ENCODE measurements at regions not wholly inside any gene's neighbourhood (a gene's known extent, or its start where the extent isn't known, plus 50 kb on each side); places are given as distances from the start of the nearest gene placed in this dataset.

DNA sequence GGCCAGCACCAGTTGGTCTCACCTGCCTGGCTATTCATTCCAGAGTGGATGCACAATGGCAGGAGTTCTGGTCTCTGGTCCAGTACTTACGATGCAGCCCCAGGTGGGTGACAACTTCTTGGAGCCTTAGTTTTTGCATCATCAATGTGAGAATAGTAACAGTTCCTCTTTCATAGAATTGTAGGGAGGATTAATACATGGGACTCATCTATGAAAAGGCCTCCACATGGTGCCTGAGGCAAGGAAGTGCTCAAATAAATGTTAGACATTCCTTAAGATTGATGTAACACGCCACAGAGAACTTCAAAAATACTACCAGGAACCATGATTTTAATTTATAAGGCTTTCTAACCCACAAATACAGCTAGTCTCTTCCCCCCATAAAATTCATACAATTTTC is 120.1 kb upstream of the CHST15 start:
- H3K27ac Mint-ChIP-seq (ENCODE audit: unreplicated experiment): no peak overlapping the region
- H3K9me3 Mint-ChIP-seq (ENCODE audit: low read depth): peaks cover 7% of the 10 kb centered on the region
- TF ChIP-seq, protein P1, sequence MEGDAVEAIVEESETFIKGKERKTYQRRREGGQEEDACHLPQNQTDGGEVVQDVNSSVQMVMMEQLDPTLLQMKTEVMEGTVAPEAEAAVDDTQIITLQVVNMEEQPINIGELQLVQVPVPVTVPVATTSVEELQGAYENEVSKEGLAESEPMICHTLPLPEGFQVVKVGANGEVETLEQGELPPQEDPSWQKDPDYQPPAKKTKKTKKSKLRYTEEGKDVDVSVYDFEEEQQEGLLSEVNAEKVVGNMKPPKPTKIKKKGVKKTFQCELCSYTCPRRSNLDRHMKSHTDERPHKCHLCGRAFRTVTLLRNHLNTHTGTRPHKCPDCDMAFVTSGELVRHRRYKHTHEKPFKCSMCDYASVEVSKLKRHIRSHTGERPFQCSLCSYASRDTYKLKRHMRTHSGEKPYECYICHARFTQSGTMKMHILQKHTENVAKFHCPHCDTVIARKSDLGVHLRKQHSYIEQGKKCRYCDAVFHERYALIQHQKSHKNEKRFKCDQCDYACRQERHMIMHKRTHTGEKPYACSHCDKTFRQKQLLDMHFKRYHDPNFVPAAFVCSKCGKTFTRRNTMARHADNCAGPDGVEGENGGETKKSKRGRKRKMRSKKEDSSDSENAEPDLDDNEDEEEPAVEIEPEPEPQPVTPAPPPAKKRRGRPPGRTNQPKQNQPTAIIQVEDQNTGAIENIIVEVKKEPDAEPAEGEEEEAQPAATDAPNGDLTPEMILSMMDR (IDR thresholded peaks at IDR 0.05): no peak
- no peak for DNase-seq (ENCODE audit: low spot score)
- H3K27me3 Mint-ChIP-seq (ENCODE audit: low read depth): peaks cover 10% of the 10 kb centered on the region
- no peak overlapping the region for H3K4me3 Mint-ChIP-seq (ENCODE audit: unreplicated experiment)
- peaks cover 18% of the 10 kb centered on the region for H3K4me1 Mint-ChIP-seq (ENCODE audit: low read depth)
- peaks cover 7% of the 10 kb centered on the region for H3K36me3 Mint-ChIP-seq (ENCODE audit: low read depth)

DNA sequence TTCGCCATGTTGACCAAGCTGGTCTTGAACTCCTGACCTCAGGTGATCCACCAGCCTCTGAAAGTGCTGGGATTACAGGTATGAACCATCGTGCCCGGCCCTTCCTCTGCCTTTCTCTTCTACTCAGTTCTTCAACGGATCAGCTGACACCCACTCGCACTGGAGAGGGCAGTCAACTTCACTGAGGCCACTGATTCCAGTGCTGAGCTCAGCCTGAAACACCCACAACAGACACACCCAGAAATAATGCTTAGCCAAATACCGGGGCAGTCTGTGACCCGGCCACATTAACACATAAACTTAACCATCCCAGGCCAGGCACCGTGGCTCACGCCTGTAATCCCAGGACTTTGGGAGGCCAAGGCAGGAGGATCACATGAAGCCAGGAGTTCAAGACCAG is 119.3 kb upstream of the CHST15 start:
- peaks cover 10% of the 10 kb centered on the region for H3K27me3 Mint-ChIP-seq (ENCODE audit: low read depth)
- DNase-seq (ENCODE audit: low spot score): no peak
- H3K36me3 Mint-ChIP-seq (ENCODE audit: low read depth): peaks cover 7% of the 10 kb centered on the region
- no peak overlapping the region for H3K27ac Mint-ChIP-seq (ENCODE audit: unreplicated experiment)
- H3K4me1 Mint-ChIP-seq (ENCODE audit: low read depth): peaks cover 18% of the 10 kb centered on the region
- TF ChIP-seq, protein P1 (IDR thresholded peaks at IDR 0.05): no peak
- H3K4me3 Mint-ChIP-seq (ENCODE audit: unreplicated experiment): no peak overlapping the region
- H3K9me3 Mint-ChIP-seq (ENCODE audit: low read depth): peaks cover 7% of the 10 kb centered on the region

DNA sequence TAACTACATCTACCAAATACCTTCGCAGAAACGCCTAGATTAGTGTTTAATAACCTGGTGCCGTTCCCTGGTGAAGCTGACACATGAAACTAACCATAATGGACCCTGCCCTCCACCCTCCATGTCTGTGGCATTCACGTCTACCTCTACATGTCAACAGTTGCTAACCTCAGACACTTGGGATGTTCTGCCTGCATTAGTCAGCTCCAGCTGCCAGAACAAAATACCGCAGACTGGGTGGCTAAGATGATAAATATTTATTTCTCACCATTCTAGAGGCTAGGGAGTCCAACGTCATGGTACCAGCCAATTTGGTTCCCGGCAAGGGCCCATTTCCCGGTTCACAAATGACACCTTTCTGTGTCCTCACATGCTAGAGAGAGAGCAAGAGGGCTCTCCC is 118.5 kb upstream of the CHST15 start:
- DNase-seq (ENCODE audit: low spot score): no peak
- TF ChIP-seq, protein P1 (IDR thresholded peaks at IDR 0.05): no peak
- H3K27me3 Mint-ChIP-seq (ENCODE audit: low read depth): peaks cover 3% of the 10 kb centered on the region
- peaks cover 18% of the 10 kb centered on the region for H3K4me1 Mint-ChIP-seq (ENCODE audit: low read depth)
- peaks cover 5% of the 10 kb centered on the region for H3K36me3 Mint-ChIP-seq (ENCODE audit: low read depth)
- no peak overlapping the region for H3K4me3 Mint-ChIP-seq (ENCODE audit: unreplicated experiment)
- H3K9me3 Mint-ChIP-seq (ENCODE audit: low read depth): peaks cover 10% of the 10 kb centered on the region
- peak overlapping the region; percentile 73 for H3K27ac Mint-ChIP-seq (ENCODE audit: unreplicated experiment)

DNA sequence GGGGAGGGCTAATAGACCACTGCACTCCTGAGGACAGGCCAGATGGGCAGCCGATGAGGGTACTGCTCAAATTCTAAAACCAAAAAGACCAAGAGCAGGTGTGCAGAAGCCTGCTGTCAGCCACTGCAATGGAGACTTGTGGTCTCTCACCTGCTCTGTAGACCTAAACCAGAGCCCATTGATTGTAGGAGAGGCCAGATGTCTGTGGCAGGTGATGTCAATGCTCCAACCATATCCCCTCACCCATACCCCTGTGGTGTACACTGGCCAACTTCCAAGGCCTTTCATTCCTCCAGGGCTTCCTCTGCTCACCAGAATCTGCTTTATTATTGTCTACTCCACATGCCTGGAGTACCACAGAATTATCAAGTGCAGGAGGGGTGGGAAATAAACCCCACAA is 116.9 kb upstream of the CHST15 start:
- peaks cover 18% of the 10 kb centered on the region for H3K4me1 Mint-ChIP-seq (ENCODE audit: low read depth)

DNA sequence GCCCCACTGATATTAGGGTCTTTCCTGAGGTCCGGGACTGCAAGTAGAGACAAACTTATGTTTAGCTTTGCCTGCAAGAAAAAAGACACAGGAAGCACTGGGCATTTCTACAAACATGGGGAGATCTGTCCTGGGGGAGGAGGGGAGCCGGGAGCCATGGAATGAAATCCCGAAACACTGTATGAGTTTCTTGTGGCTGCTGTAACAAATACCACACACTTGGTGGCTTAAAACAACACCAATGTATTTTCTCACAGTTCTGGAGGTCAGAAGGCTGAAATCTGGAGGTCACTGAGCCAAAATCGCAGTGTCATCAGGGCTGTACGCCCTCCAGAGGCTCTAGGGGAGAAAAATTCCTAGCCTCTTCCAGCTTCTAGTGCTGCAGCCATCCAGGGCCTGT is 114.0 kb upstream of the CHST15 start:
- TF ChIP-seq, protein P1 (IDR thresholded peaks at IDR 0.05): no peak
- Mint-ChIP-seq H3K36me3 (ENCODE audit: low read depth) (peaks cover 5% of the 10 kb centered on the region), H3K27ac (ENCODE audit: unreplicated experiment) (no peak overlapping the region), H3K27me3 (ENCODE audit: low read depth) (no peaks in the 10 kb centered on the region), H3K4me1 (ENCODE audit: low read depth) (peaks cover 7% of the 10 kb centered on the region), H3K4me3 (ENCODE audit: unreplicated experiment) (no peak overlapping the region), H3K9me3 (ENCODE audit: low read depth) (peaks cover 19% of the 10 kb centered on the region)
- no peak for DNase-seq (ENCODE audit: low spot score)

More for the DNA sequence above, 116.9 kb upstream of the CHST15 start:
- no peaks in the 10 kb centered on the region for H3K27me3 Mint-ChIP-seq (ENCODE audit: low read depth)
- no peak overlapping the region for H3K27ac Mint-ChIP-seq (ENCODE audit: unreplicated experiment)
- DNase-seq (ENCODE audit: low spot score): no peak
- TF ChIP-seq, protein P1 (IDR thresholded peaks at IDR 0.05): no peak
- H3K36me3 Mint-ChIP-seq (ENCODE audit: low read depth): peaks cover 4% of the 10 kb centered on the region
- peaks cover 10% of the 10 kb centered on the region for H3K9me3 Mint-ChIP-seq (ENCODE audit: low read depth)
- H3K4me3 Mint-ChIP-seq (ENCODE audit: unreplicated experiment): no peak overlapping the region
